Thoracic aorta (tissue), 2 donors: ENCODE measurements at regions not wholly inside any gene's neighbourhood (a gene's known extent, or its start where the extent isn't known, plus 50 kb on each side); places are given as distances from the start of the nearest gene placed in this dataset.

ENCODE experiments used
- ATAC-seq: fragments of 150-250 bp; one replicate; pipeline ENCODE4 v1.8.0; 2017; ENCODE audit warnings: low read depth; ENCODE audit not compliant: insufficient number of reproducible peaks, low FRiP score
- DNase-seq: peaks from one replicate; pipeline ENCODE4 v3.0.0-alpha.2; 2020; ENCODE audit warnings: low spot score
- H3K27ac ChIP-seq, 2 donors: fragments of 200-600 bp; sonication (generic); 1 replicate in 1 of 2; 2 replicates in 1 of 2; pipeline ENCODE4 v1.5.1; 2016; ENCODE audit warnings: mild to moderate bottlenecking in 2 of 2, moderate library complexity in 2 of 2
- H3K27me3 ChIP-seq: fragments of 200-600 bp; sonication (generic); replicated peaks from 2 replicates; pipeline ENCODE4 v1.6.0; 2016; ENCODE audit warnings: mild to moderate bottlenecking; ENCODE audit not compliant: insufficient read depth
- H3K36me3 ChIP-seq: fragments of 200-600 bp; sonication (generic); one replicate; pipeline ENCODE4 v1.5.1; 2016
- H3K4me1 ChIP-seq, 2 donors: fragments of 200-600 bp; sonication (generic); 1 replicate in 1 of 2; 2 replicates in 1 of 2; pipeline versions ENCODE4 v1.5.1 to v1.6.0; 2016; ENCODE audit warnings: low read depth in 2 of 2, mild to moderate bottlenecking in 1 of 2; ENCODE audit not compliant: control insufficient read depth in 1 of 2
- H3K4me3 ChIP-seq: fragments of 200-600 bp; sonication (generic); 2 replicates; pipeline ENCODE4 v1.5.1; 2016; ENCODE audit warnings: mild to moderate bottlenecking
- H3K9me3 ChIP-seq: fragments of 200-600 bp; sonication (generic); 2 replicates; pipeline ENCODE4 v1.5.1; 2016
- CTCF ChIP-seq: fragments of 200-600 bp; sonication (generic); IDR thresholded peaks from one replicate; pipeline ENCODE4 v1.5.1; 2019; ENCODE audit warnings: antibody characterized with exemption

GRCh38 chr2:54065411-54065810 is 50.0 kb upstream of the ACYP2 start:
- DNase-seq, result no peak
- Histone ChIP-seq H3K27me3 (no peaks in the 10 kb centered on the region), H3K9me3 (no peaks in the 10 kb centered on the region), H3K27ac (no peak overlapping the region), H3K36me3 (no peaks in the 10 kb centered on the region), H3K4me3 (no peak overlapping the region), H3K4me1 (no peaks in the 10 kb centered on the region)
- no peak for ATAC-seq
- no peak for TF ChIP-seq CTCF

DNA sequence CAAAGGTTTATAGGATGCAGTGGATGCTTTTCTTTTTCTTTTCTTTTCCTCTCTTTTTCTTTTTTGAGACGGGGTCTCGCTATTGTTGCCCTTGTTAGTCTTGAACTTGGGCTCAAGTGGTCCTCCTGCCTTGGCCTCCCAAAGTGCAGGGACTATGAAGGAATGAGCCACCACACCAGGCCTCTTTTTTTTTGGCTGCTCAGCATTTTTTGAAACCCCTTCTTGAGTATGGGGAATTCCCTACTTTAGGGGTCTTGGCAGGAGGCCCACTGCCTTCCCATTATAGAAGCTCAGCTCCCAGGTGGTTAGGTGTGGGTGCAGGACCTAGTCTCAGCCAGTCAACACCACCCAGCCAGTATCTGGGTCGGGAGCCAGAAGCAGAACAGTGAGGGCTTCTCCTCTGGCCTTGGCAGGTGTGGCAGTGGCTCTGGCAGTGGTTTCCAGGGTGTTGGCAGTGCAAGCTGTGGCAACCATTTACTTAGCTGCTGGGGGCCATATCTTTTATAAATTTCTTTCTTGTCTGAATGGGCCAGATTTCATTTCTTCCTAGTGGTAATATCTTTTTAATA is 51.4 kb upstream of the ACYP2 start:
- no peaks in the 10 kb centered on the region for H3K36me3 ChIP-seq
- no peaks in the 10 kb centered on the region for H3K9me3 ChIP-seq
- no peak for DNase-seq
- no peaks in the 10 kb centered on the region for H3K27me3 ChIP-seq
- TF ChIP-seq CTCF, result no peak
- H3K27ac ChIP-seq, result no peak overlapping the region
- no peaks in the 10 kb centered on the region for H3K4me1 ChIP-seq
- H3K4me3 ChIP-seq, result no peak overlapping the region
- no peak for ATAC-seq

- Histone ChIP-seq H3K4me1 (no peaks in the 10 kb centered on the region), H3K4me3 (no peak overlapping the region), H3K36me3 (no peaks in the 10 kb centered on the region), H3K27ac (no peak overlapping the region), H3K27me3 (no peaks in the 10 kb centered on the region), H3K9me3 (no peaks in the 10 kb centered on the region)
- ATAC-seq (no peak), DNase-seq (no peak)
- no peak for TF ChIP-seq CTCF
Measured at GRCh38 chr2:54062401-54062800, 53.0 kb upstream of the ACYP2 start.

- H3K9me3 ChIP-seq, result no peaks in the 10 kb centered on the region
- no peak for ATAC-seq
- TF ChIP-seq CTCF, result no peak
- no peaks in the 10 kb centered on the region for H3K4me1 ChIP-seq
- H3K36me3 ChIP-seq, result no peaks in the 10 kb centered on the region
- DNase-seq, result no peak
- H3K27ac ChIP-seq, result no peak overlapping the region
- no peaks in the 10 kb centered on the region for H3K27me3 ChIP-seq
- no peak overlapping the region for H3K4me3 ChIP-seq
Measured at GRCh38 chr2:54061272-54061671, 54.1 kb upstream of the ACYP2 start.

- H3K4me1 ChIP-seq, result peaks cover 2% of the 10 kb centered on the region in 2 donors
- DNase-seq, result no peak
- H3K27ac ChIP-seq, result no peak overlapping the region
- H3K9me3 ChIP-seq, result no peaks in the 10 kb centered on the region
- ATAC-seq, result no peak
- H3K4me3 ChIP-seq, result no peak overlapping the region
- no peaks in the 10 kb centered on the region for H3K36me3 ChIP-seq
- H3K27me3 ChIP-seq, result no peaks in the 10 kb centered on the region
- no peak for TF ChIP-seq CTCF
Measured at GRCh38 chr2:54059986-54060385, 55.4 kb upstream of the ACYP2 start.
